K562 (cell line): ENCODE measurements at regions not wholly inside any gene's neighbourhood (a gene's known extent, or its start where the extent isn't known, plus 50 kb on each side); places are given as distances from the start of the nearest gene placed in this dataset.

Experiments used
- ATAC-seq: fragments of 200-7000 bp; cut with Tn5 transposase; 3 replicates; pipeline ENCODE4 v1.9.1; 2020; ENCODE audit warnings: moderate library complexity
- BruUV-seq: library from RNA; stranded (reverse); fragments of 400-500 nt; replicated peaks from 2 replicates; lab custom pipeline; 2021; lab: Mats Ljungman, UMichigan
- CTCF ChIA-PET: fragments of 300-600 bp; formaldehyde crosslinking; extraction: SDS; loops from one replicate; lab custom pipeline; 2021; ENCODE audit warnings: low intra/inter-chr PET ratio; lab: Yijun Ruan, JAX
- POLR2A ChIA-PET: fragments of 300-600, 350-650 bp; sonication (Branson Sonifier 250); formaldehyde crosslinking; extraction: SDS; loops from one replicate; lab custom pipeline; 2021; ENCODE audit warnings: antibody characterized with exemption, inconsistent platforms; lab: Yijun Ruan, JAX
- DNase-seq, 4 experiments: peaks; one replicate each; pipeline versions ENCODE4 v3.0.0 to v3.0.0-alpha.2; 2011 to 2018; ENCODE audit warnings: low spot score in 3 of 4, mixed read lengths in 3 of 4; ENCODE audit errors: extremely low read depth in 1 of 4
- FAIRE-seq: peaks from 2 replicates; lab custom pipeline; 2011; peaks lifted over from hg19 to GRCh38; lab: Jason Lieb, UNC
- H2AFZ ChIP-seq: 2 replicates; pipeline ENCODE4 v1.6.0; 2011; ENCODE audit warnings: low read depth, low read length, control low read depth, inconsistent platforms
- H3K27ac ChIP-seq: fragments of 200-600 bp; 3 replicates; pipeline ENCODE4 v1.8.0; 2011; ENCODE audit warnings: low read depth, mild to moderate bottlenecking, control low read depth, inconsistent platforms, low read length, moderate library complexity, mixed read lengths; ENCODE audit errors: extremely low read depth
- H3K27me3 ChIP-seq, 2 experiments: fragments of 300-600 bp in 1 of 2; 2 replicates in 1 of 2; 3 replicates in 1 of 2; pipeline versions ENCODE4 v1.6.0 to v1.8.0; 2011; ENCODE audit warnings: inconsistent platforms in 2 of 2, low read length in 2 of 2, mild to moderate bottlenecking in 1 of 2, mixed read lengths in 1 of 2, moderate library complexity in 1 of 2; ENCODE audit not compliant: control insufficient read depth in 2 of 2, insufficient read depth in 2 of 2
- H3K36me3 ChIP-seq: fragments of 300-600 bp; 3 replicates; pipeline ENCODE4 v1.8.0; 2011; ENCODE audit warnings: mild to moderate bottlenecking, low read length, inconsistent platforms; ENCODE audit not compliant: control insufficient read depth, insufficient read depth
- H3K4me1 ChIP-seq, 2 experiments: fragments of 200-600 bp in 1 of 2; replicated peaks in 1 of 2; 2 replicates in 1 of 2; 3 replicates in 1 of 2; pipeline versions ENCODE4 v1.5.1 to v1.8.0; 2011; ENCODE audit warnings: inconsistent platforms in 2 of 2, low read length in 2 of 2, mild to moderate bottlenecking in 1 of 2, mixed read lengths in 1 of 2, moderate library complexity in 1 of 2; ENCODE audit not compliant: control insufficient read depth in 2 of 2, insufficient read depth in 2 of 2
- H3K4me2 ChIP-seq: 2 replicates; pipeline ENCODE4 v1.6.1; 2011; ENCODE audit warnings: low read length, control low read depth, inconsistent platforms, mixed read lengths; ENCODE audit not compliant: insufficient read depth
- H3K4me3 ChIP-seq: fragments of 200-600 bp; sonication (generic), shearing (Covaris generic); 2 replicates; pipeline ENCODE4 v1.5.1; 2016; ENCODE audit warnings: control low read depth, inconsistent platforms
- H3K79me2 ChIP-seq: fragments of 200-600 bp; 3 replicates; pipeline ENCODE4 v1.8.0; 2011; ENCODE audit warnings: low read length, inconsistent platforms; ENCODE audit not compliant: control insufficient read depth, insufficient read depth
- H3K9ac ChIP-seq, 2 experiments: 2 replicates each; pipeline versions ENCODE4 v1.6.0 to v1.6.1; 2011; ENCODE audit warnings: low read depth in 2 of 2, low read length in 2 of 2, control low read depth in 1 of 2, inconsistent platforms in 1 of 2, mild to moderate bottlenecking in 1 of 2, mixed read lengths in 1 of 2; ENCODE audit not compliant: insufficient read depth in 1 of 2
- H3K9me1 ChIP-seq: one replicate; pipeline ENCODE4 v1.6.0; 2011; ENCODE audit warnings: inconsistent platforms, mild to moderate bottlenecking, low read length, moderate library complexity; ENCODE audit not compliant: control insufficient read depth, insufficient read depth
- H3K9me3 ChIP-seq: replicated peaks from 2 replicates; pipeline ENCODE4 v1.5.1; 2011; ENCODE audit warnings: low read depth, low read length, inconsistent platforms; ENCODE audit not compliant: control insufficient read depth, insufficient read depth
- H4K20me1 ChIP-seq: replicated peaks from 2 replicates; pipeline ENCODE4 v1.6.1; 2011; ENCODE audit warnings: low read length, inconsistent platforms, mixed read lengths; ENCODE audit not compliant: control insufficient read depth, insufficient read depth
- ASH1L ChIP-seq: fragments of 450-650 bp; IDR thresholded peaks from 2 replicates; pipeline ENCODE4 v1.6.1; 2018; ENCODE audit warnings: borderline replicate concordance, mild to moderate bottlenecking, low read depth; ENCODE audit not compliant: partially characterized antibody
- CBX5 ChIP-seq: IDR thresholded peaks from 2 replicates; pipeline ENCODE4 v1.6.1; 2014; ENCODE audit warnings: low read depth, borderline replicate concordance
- CBX8 ChIP-seq: fragments of 200-600 bp; sonication (generic); IDR thresholded peaks from 2 replicates; pipeline ENCODE4 v1.6.1; 2012; ENCODE audit warnings: borderline replicate concordance, mixed run types, low read depth, mild to moderate bottlenecking, moderate library complexity, mixed read lengths, low read length, control low read depth, inconsistent platforms; ENCODE audit not compliant: poor library complexity, severe bottlenecking; ENCODE audit errors: extremely low read depth
- FUS ChIP-seq: fragments of 200-400 bp; formaldehyde crosslinking; optimal IDR thresholded peaks from 2 replicates; pipeline ENCODE3; 2017; ENCODE audit warnings: low read depth, low read length
- JUN ChIP-seq, 2 experiments: sonication (generic) in 1 of 2; formaldehyde crosslinking in 1 of 2; IDR thresholded peaks; 2 replicates each; pipeline versions ENCODE4 v1.6.1 to v1.8.0; 2012 to 2022; ENCODE audit warnings: borderline replicate concordance in 2 of 2, mild to moderate bottlenecking in 2 of 2, improper control_type of control experiment in 1 of 2, low read depth in 1 of 2, low read length in 1 of 2, missing genetic modification reagents in 1 of 2
- KLF13 ChIP-seq: fragments of 450-650 bp; IDR thresholded peaks from 2 replicates; pipeline ENCODE4 v1.6.1; 2016; ENCODE audit warnings: missing genetic modification characterization, low read depth, mild to moderate bottlenecking, missing compliant biosample characterization, moderate library complexity, borderline replicate concordance
- NFATC3 ChIP-seq: fragments of 450-650 bp; IDR thresholded peaks from 2 replicates; pipeline ENCODE4 v1.6.1; 2017; ENCODE audit warnings: mild to moderate bottlenecking
- PHB2 ChIP-seq: fragments of 450-650 bp; IDR thresholded peaks from 2 replicates; pipeline ENCODE4 v1.6.1; 2017; ENCODE audit warnings: low read depth
- SMAD2 ChIP-seq: fragments of 150-350 bp; IDR thresholded peaks from 2 replicates; pipeline ENCODE4 v1.6.1; 2014; ENCODE audit warnings: low read depth, mild to moderate bottlenecking, low read length
- TAF1 ChIP-seq: IDR thresholded peaks from 2 replicates; pipeline ENCODE4 v1.6.1; 2011; ENCODE audit warnings: mild to moderate bottlenecking, low read length, moderate library complexity; ENCODE audit not compliant: insufficient read depth, control insufficient read depth, severe bottlenecking; ENCODE audit errors: extremely low read depth
- ZFP1 ChIP-seq: fragments of 450-650 bp; formaldehyde crosslinking; IDR thresholded peaks from 2 replicates; pipeline ENCODE4 v1.4.0; 2020; ENCODE audit warnings: mild to moderate bottlenecking, mixed read lengths
- ZNF143 ChIP-seq: sonication (generic); formaldehyde crosslinking; IDR thresholded peaks from 2 replicates; pipeline ENCODE4 v1.9.0; 2022; ENCODE audit warnings: mild to moderate bottlenecking, missing genetic modification reagents
- WGBS: fragments of 100-300 bp; shearing (Covaris generic); methylation state at CpG from one replicate; pipeline ENCODE4 v1.1.6; 2016; ENCODE audit warnings: low coverage, mixed read lengths; ENCODE audit not compliant: insufficient coverage; ENCODE audit errors: missing lambda C conversion rate; 5-methylcytosine and 5-hydroxymethylcytosine counted together
- in situ Hi-C: fragments of 300-500 bp; cut with MboI; formaldehyde crosslinking; loops from 4 replicates; pipeline ENCODE4 v1.15.0; 2018; ENCODE audit warnings: inconsistent platforms, mixed read lengths
- intact Hi-C: fragments of 100-400 bp; cut with micrococcal nuclease; formaldehyde crosslinking; loops from 2 replicates; pipeline ENCODE4 v1.14.2; 2022
- TF ChIP-seq, protein P1 (sequence below): fragments of 450-650 bp; conservative IDR thresholded peaks from 2 replicates; pipeline ENCODE4 v1.6.1; 2016; ENCODE audit warnings: missing genetic modification characterization, low read depth, mild to moderate bottlenecking, missing compliant biosample characterization, moderate library complexity

DNA sequence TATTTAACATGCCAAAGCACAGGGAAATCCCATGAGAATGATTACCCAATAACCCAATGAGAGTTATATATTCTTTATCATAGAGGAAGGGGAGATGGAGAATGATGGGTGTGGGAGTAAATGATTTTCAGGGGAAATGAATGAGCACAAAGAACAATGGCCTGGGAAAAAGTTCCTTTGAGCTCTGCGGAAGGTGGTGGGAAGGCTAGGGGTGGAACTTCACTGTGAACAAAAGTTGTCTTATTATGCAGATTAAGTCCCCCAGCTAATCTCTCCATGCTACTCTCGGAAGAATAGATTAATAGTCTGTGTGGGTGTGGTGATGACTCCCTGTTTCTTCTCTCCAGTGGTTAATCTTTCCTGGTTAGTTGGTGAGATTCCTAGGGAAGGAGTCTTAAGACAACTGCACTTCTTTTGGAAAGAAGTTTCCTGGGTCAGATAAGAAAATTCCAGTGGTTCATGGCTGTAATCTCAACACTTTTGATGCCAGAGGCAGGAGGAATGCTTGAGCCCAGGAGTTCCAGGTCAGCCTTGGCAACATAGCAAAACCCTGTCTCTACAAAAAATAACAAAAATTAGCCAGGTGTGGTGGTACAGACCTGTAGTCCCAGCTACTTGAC, 71.6 kb downstream of the DNTTIP2 start (continued):
- TF ChIP-seq JUN (IDR thresholded peaks at IDR 0.05; ENCODE audit: borderline replicate concordance, low read depth, low read length): no peak
- no peak for TF ChIP-seq JUN (CRISPR knock-in tag; IDR thresholded peaks at IDR 0.05; ENCODE audit: borderline replicate concordance)
- TF ChIP-seq ZNF143 (CRISPR knock-in tag): no peak
- TF ChIP-seq, all 486 proteins: peak for 0

DNA sequence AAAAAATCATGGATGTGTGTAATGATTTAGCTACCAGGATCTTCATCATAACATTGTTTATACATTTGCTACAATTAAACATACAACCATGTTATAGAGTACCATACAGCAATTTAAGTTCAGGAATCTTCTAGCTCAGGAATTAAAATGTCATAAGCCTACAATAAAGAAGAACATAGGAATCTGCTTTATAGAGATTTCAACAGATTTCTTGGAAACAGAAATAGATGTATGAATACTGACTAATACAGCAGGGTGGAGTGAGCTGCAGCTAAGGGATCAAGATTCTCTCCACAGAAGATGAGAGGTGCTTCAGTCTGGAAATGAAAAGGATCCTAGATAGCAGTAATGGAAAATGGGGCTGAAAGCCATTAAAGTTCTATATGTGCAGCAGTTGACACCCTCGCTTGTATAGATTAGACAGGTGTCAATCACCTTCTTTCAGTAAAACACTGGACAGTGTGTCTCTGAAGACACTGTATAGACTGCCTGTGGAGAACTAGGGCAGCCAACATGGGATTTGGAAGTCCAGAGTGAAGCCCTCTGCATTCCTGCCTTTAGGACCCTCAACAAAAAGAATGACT, 73.9 kb downstream of the DNTTIP2 start:
- Histone ChIP-seq H3K79me2 (no peaks in the 10 kb centered on the region), H3K9ac (no peak overlapping the region), H3K27me3 (0 out of 5 replicates have a peak, but pooled peaks cover 0 to 2% of the 10 kb centered on the region in 2 experiments), H3K4me3 (no peak overlapping the region), H3K9me3 (no peaks in the 10 kb centered on the region), H3K27ac (no peak overlapping the region), H3K36me3 (no peaks in the 10 kb centered on the region), H2AFZ (no peak overlapping the region), H3K4me2 (no peak overlapping the region), H3K4me1 (no peaks in the 10 kb centered on the region; a peak in 1 of 5 replicates), H4K20me1 (no peaks in the 10 kb centered on the region), H3K9me1 (no peaks in the 10 kb centered on the region)
- CTCF ChIA-PET: no interaction called here
- intact Hi-C loops (no loop called here), in situ Hi-C loops (no loop called here)
- WGBS: 11% methylated on average over 1 of the region's 1 CpG
- no peak for TF ChIP-seq CBX8
- no peak for TF ChIP-seq CBX5
- TF ChIP-seq, protein P1, sequence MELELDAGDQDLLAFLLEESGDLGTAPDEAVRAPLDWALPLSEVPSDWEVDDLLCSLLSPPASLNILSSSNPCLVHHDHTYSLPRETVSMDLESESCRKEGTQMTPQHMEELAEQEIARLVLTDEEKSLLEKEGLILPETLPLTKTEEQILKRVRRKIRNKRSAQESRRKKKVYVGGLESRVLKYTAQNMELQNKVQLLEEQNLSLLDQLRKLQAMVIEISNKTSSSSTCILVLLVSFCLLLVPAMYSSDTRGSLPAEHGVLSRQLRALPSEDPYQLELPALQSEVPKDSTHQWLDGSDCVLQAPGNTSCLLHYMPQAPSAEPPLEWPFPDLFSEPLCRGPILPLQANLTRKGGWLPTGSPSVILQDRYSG (tag): no peak
- TF ChIP-seq NFATC3: no peak
- TF ChIP-seq TAF1: no peak
- no peak for TF ChIP-seq SMAD2
- no peak for TF ChIP-seq PHB2
- TF ChIP-seq FUS: no peak
- no peak for TF ChIP-seq ZFP1 (CRISPR knock-in tag)
- TF ChIP-seq KLF13 (tag): no peak
- TF ChIP-seq ASH1L: no peak
- POLR2A ChIA-PET: no interaction called here
- no peak for ATAC-seq
- no TSS peak for BruUV-seq
- DNase-seq: no peak
- no peak for FAIRE-seq
